ENCODE measurements at regions not wholly inside any gene's neighbourhood (a gene's known extent, or its start where the extent isn't known, plus 50 kb on each side); places are given as distances from the start of the nearest gene placed in this dataset.
"Not testable (repeated sequence)": the region's sequence is repeated elsewhere in the genome, so short reads cannot be mapped to it uniquely, and the experiment has no call there.

DNA sequence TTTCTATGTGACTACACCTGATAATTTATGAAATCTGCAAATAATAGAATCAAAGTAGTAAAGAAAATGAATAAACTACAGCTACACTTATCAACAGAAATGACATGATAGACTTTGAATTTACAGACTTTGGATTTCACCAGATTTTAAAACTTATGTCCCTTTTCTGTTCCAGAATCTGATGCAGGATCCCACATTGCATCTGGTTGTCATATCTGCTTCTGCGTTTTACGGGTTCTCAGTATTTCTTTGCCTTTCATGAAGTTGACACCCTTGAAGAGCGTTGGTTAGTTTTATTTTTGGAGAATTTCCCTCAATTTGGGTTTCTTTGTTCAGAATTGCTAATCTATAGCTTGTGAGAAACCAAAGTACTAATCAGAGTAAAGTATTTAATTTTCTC is 174.9 kb upstream of the ADCY2 start:
- Mint-ChIP-seq H3K4me1 (ENCODE audit: low read depth) (no peaks in the 10 kb centered on the region), H3K4me3 (no peak overlapping the region), H3K9me3 (no peaks in the 10 kb centered on the region), H3K27ac (no peak overlapping the region), H3K27me3 (ENCODE audit: low read depth) (no peaks in the 10 kb centered on the region), H3K36me3 (ENCODE audit: low read depth) (no peaks in the 10 kb centered on the region)

DNA sequence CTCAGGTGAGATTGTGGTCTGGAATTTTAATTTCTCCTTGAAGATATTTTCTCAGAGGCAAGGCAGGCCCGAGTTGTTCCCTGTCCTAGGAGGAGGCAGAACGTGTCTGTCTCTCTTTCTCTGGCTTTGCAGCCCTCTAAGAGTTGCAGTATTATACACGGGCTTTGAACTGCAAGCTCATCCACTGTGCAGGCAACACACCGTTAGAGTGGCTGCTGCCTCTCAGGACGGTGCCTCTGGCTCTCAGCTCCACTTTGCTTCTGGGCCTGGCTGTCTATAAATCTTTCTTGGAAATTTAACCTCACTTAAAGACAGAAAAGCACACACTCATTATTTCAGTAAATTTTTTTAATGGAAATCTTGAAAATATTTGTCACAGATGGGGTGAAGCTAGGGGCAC is 170.1 kb upstream of the ADCY2 start:
- no peaks in the 10 kb centered on the region for H3K27me3 Mint-ChIP-seq (ENCODE audit: low read depth)
- H3K36me3 Mint-ChIP-seq (ENCODE audit: low read depth), result no peaks in the 10 kb centered on the region
- peaks cover 12% of the 10 kb centered on the region for H3K9me3 Mint-ChIP-seq
- no peak overlapping the region for H3K27ac Mint-ChIP-seq
- no peak overlapping the region for H3K4me3 Mint-ChIP-seq
- H3K4me1 Mint-ChIP-seq (ENCODE audit: low read depth), result no peaks in the 10 kb centered on the region

DNA sequence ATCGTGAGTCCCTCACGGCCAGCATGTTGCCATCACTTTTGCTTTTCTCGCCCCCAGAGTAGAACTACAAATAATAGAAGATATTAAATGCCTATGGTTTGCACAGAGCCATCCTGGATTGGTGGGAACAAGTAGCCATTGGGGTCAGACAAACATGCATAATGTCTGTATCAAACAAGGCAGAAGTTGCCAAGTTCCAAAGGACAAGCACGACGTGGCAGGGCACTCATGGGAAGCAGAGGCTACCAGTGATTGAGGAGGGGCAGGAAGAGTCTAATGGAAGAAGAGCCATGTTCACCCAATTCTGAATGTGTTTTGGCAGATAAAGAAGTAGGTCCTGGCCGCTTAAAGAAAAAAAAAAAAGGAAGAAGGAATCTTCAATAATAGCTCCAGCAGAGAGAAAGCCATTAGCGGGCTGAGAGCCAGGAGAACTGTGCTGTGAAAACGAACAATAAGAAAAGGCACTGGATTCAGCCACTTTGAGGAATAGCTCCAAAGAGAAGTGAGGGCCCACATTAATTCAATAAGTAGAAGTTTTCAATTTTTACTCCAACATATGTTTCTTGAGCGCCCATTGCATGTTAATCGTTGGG is 153.7 kb upstream of the ADCY2 start:
- H3K27me3 Mint-ChIP-seq (ENCODE audit: low read depth), result no peaks in the 10 kb centered on the region
- H3K27ac Mint-ChIP-seq, result no peak overlapping the region
- H3K36me3 Mint-ChIP-seq (ENCODE audit: low read depth), result no peaks in the 10 kb centered on the region
- no peaks in the 10 kb centered on the region for H3K4me1 Mint-ChIP-seq (ENCODE audit: low read depth)
- peaks cover 8% of the 10 kb centered on the region for H3K9me3 Mint-ChIP-seq
- H3K4me3 Mint-ChIP-seq, result no peak overlapping the region

DNA sequence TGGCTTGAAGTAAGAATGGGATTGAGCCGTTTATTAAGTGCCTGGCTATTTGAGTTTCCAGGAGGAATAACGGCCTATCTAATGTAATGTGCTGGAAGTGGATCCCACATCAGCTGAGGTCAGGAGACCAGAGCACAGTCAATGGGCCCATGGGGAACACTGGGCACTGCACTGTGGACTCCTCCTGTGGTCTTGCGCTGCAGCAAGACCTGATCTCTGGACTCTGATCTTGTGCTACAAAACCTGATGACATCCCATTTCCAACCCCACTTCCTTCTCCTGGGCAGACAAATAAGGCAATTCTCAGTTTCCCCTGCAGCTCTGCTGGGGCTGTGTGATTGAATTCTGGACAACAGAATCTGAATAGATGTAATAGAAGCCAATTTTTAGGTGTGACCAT is 151.7 kb upstream of the ADCY2 start:
- peaks cover 6% of the 10 kb centered on the region for H3K9me3 Mint-ChIP-seq
- no peaks in the 10 kb centered on the region for H3K27me3 Mint-ChIP-seq (ENCODE audit: low read depth)
- H3K4me3 Mint-ChIP-seq, result no peak overlapping the region
- H3K4me1 Mint-ChIP-seq (ENCODE audit: low read depth), result no peaks in the 10 kb centered on the region
- no peaks in the 10 kb centered on the region for H3K36me3 Mint-ChIP-seq (ENCODE audit: low read depth)
- no peak overlapping the region for H3K27ac Mint-ChIP-seq

DNA sequence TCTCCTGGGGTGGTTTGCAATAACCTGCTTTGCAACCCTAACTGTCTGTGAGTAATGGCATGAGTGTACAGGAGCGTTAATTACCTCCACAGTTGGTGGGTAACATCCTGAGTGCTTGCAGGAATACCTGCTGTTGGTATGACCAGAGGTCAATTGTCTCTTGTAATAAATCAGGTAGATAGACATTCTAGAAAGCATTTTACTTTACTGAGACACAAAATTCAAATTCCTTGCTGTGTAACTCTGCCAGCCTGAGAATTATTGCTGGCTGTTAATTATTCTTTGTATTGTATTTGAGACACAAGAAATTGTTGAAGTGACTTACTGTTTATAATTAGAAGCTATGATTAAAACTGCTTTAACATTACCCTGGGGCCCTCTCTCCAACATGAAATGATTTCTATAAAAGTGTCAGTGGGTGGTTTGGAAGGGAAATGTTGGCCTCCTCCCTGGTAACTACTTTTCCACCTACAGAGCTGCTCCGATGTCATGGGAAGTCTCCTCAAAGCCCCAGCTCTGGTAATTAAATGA is 150.8 kb upstream of the ADCY2 start:
- Mint-ChIP-seq H3K27me3 (ENCODE audit: low read depth) (no peaks in the 10 kb centered on the region), H3K27ac (no peak overlapping the region), H3K9me3 (peaks cover 6% of the 10 kb centered on the region), H3K4me1 (ENCODE audit: low read depth) (no peaks in the 10 kb centered on the region), H3K36me3 (ENCODE audit: low read depth) (no peaks in the 10 kb centered on the region), H3K4me3 (no peak overlapping the region)

DNA sequence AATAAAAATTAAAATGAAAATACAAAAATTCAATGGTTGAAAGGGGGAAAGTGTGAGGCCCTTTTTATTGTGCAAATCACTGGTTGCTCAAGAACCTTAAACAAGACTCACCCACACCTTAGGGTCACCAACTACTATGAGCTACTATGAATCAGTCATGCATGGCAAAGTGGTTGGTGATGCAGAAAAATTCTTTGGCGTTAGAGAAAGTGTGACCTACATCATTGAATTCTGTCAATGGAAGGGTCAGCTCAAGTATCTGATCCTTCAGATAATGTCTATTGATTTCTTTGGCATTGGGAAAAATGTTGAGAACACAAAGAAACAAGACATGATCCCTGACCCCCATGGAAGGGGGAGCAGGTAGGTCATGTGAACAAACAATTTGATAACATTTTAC is 149.7 kb upstream of the ADCY2 start:
- Mint-ChIP-seq H3K4me1 (ENCODE audit: low read depth) (no peaks in the 10 kb centered on the region), H3K36me3 (ENCODE audit: low read depth) (no peaks in the 10 kb centered on the region), H3K27ac (no peak overlapping the region), H3K27me3 (ENCODE audit: low read depth) (no peaks in the 10 kb centered on the region), H3K9me3 (no peaks in the 10 kb centered on the region), H3K4me3 (no peak overlapping the region)

DNA sequence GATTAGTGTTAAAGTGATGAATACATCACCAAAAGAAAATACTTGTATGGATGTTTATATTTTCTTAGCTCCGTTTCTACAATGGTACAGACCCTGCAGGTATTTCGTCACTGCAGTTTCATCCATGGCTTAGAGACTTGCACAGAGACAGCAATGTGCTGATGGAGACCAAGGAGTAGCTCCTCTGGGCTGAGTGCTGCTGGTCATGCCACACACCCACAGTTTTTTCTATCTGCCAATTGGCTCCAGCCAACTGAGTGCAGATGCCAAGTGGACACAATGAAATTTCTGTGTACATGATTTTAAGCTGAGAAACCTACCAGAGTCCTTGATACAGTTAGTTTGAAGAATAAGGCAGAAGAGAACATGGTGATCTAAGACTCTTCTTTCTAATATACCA is 145.9 kb upstream of the ADCY2 start:
- H3K27me3 Mint-ChIP-seq (ENCODE audit: low read depth), result no peaks in the 10 kb centered on the region
- no peaks in the 10 kb centered on the region for H3K36me3 Mint-ChIP-seq (ENCODE audit: low read depth)
- H3K27ac Mint-ChIP-seq, result no peak overlapping the region
- no peaks in the 10 kb centered on the region for H3K9me3 Mint-ChIP-seq
- no peaks in the 10 kb centered on the region for H3K4me1 Mint-ChIP-seq (ENCODE audit: low read depth)
- H3K4me3 Mint-ChIP-seq, result no peak overlapping the region

DNA sequence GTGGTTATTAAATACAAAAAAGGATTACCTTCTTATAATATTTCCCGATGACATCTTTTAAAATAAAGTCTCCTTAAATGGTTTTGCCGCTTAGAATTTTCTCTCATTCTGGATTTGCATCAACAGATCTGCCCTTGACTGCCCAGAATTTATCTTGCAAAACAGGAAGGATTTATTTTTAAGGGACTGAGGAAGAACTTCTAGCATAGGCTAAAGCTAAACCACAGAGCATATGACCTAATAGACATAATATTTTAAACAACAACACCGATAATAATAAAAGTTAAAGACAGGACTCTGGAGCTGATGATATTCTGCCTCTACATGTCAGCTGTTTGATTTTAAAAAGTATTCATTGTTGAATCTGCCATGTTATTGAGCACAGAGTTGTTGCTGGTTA is 145.3 kb upstream of the ADCY2 start:
- no peak overlapping the region for H3K4me3 Mint-ChIP-seq
- H3K27me3 Mint-ChIP-seq (ENCODE audit: low read depth), result no peaks in the 10 kb centered on the region
- no peaks in the 10 kb centered on the region for H3K4me1 Mint-ChIP-seq (ENCODE audit: low read depth)
- H3K27ac Mint-ChIP-seq, result no peak overlapping the region
- H3K36me3 Mint-ChIP-seq (ENCODE audit: low read depth), result no peaks in the 10 kb centered on the region
- no peaks in the 10 kb centered on the region for H3K9me3 Mint-ChIP-seq

DNA sequence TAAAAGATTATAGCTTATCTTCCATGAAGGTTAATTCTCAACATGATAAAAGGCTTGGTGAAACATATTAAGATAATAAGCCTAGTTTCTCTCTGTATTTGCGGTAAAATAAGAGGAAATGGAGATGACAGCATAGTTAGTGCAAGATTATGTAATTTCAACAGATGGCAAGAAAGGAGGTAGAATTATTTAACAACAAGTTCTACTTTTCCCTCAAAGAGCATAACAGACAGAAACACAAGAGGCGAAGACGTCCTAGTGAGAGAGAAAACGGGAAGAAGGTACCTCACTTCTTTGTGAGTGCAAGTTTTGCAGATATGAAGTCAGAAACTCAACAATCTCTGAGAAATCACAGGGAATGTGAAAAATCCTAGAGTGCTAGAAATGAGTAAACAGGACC is 144.8 kb upstream of the ADCY2 start:
- Mint-ChIP-seq H3K27ac (no peak overlapping the region), H3K9me3 (no peaks in the 10 kb centered on the region), H3K4me1 (ENCODE audit: low read depth) (no peaks in the 10 kb centered on the region), H3K4me3 (no peak overlapping the region), H3K36me3 (ENCODE audit: low read depth) (no peaks in the 10 kb centered on the region), H3K27me3 (ENCODE audit: low read depth) (no peaks in the 10 kb centered on the region)

DNA sequence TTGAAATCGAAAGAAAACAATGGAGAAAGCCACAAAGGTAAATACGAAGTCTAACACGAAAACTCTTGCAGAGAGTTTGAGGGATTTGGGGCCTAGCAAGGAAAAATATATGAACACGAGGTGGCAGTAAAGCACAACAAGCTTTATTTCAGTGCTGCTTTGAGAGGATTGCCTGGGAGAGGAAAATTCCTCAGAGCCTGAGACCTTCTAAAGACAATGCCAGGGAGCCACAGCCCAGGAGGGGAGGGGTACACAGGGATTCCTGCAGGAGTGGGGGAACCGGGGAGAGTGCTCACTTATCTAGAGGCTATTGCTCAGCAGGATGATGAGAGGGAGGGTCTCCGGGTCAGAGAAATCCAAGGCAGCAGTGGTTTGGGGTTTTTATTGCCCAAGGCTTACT is 134.9 kb upstream of the ADCY2 start:
- Mint-ChIP-seq H3K4me1 (ENCODE audit: low read depth) (no peaks in the 10 kb centered on the region), H3K4me3 (no peak overlapping the region), H3K9me3 (no peaks in the 10 kb centered on the region), H3K27ac (no peak overlapping the region), H3K27me3 (ENCODE audit: low read depth) (no peaks in the 10 kb centered on the region), H3K36me3 (ENCODE audit: low read depth) (no peaks in the 10 kb centered on the region)

DNA sequence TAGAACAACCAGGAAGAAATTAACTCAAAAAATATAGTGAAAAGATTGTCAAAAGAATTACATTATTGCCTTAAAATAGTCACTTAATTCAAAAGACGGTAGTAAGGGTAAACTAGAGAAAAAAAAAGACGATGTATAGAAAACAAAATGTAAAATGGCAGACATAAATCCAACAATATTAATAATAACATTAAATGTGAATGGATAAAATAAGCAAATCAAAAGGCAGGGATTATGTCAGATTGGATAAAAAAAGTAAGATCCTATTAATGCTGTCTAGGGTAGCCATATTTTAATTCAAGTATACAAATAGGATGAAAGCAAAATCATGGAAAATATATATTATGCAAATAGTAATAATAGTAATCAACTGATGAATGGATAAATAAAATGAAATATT is 134.0 kb upstream of the ADCY2 start:
- Mint-ChIP-seq H3K36me3 (ENCODE audit: low read depth) (no peaks in the 10 kb centered on the region), H3K27ac (no peak overlapping the region), H3K9me3 (no peaks in the 10 kb centered on the region), H3K4me3 (no peak overlapping the region), H3K4me1 (ENCODE audit: low read depth) (no peaks in the 10 kb centered on the region), H3K27me3 (ENCODE audit: low read depth) (no peaks in the 10 kb centered on the region)

DNA sequence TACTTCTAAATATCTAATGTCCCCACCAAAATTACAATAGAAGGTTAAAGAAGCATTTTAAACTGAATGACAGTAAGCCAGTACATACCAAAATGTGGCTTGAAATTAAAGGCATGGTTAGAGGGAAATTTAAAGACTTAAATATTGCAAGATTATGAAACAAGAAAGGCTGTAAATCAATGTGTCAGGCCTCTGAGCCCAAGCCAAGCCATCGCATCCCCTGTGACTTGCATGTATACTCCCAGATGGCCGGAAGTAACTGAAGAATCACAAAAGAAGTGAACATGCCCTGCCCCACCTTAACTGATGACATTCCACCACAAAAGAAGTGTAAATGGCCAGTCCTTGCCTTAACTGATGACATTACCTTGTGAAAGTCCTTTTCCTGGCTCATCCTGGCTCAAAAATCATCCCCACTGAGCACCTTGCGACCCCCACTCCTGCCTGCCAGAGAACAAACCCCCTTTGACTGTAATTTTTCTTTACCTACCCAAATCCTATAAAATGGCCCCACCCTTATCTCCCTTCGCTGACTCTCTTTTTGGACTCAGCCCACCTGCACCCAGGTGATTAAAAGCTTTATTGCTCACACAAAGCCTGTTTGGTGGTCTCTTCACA is 132.4 kb upstream of the ADCY2 start:
- H3K27me3 Mint-ChIP-seq (ENCODE audit: low read depth); H3K4me3 Mint-ChIP-seq; H3K4me1 Mint-ChIP-seq (ENCODE audit: low read depth); H3K27ac Mint-ChIP-seq; H3K36me3 Mint-ChIP-seq (ENCODE audit: low read depth); H3K9me3 Mint-ChIP-seq: not testable (repeated sequence)

DNA sequence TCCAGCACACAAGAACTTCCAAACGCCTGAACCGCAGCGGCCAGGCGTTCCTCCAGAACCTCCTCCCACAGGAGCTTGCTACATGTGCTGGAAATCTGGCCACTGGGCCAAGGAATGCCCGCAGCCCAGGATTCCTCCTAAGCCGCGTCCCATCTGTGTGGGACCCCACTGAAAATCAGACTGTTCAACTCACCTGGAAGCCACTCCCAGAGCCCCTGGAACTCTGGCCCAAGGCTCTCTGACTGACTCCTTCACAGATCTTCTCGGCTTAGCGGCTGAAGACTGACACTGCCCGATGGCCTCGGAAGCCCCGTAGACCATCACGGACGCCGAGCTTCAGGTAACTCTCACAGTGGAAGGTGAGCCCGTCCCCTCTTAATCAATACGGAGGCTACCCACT is 130.2 kb upstream of the ADCY2 start:
- not testable (repeated sequence) for H3K27ac Mint-ChIP-seq; H3K4me3 Mint-ChIP-seq; H3K4me1 Mint-ChIP-seq (ENCODE audit: low read depth); H3K27me3 Mint-ChIP-seq (ENCODE audit: low read depth); H3K36me3 Mint-ChIP-seq (ENCODE audit: low read depth); H3K9me3 Mint-ChIP-seq

DNA sequence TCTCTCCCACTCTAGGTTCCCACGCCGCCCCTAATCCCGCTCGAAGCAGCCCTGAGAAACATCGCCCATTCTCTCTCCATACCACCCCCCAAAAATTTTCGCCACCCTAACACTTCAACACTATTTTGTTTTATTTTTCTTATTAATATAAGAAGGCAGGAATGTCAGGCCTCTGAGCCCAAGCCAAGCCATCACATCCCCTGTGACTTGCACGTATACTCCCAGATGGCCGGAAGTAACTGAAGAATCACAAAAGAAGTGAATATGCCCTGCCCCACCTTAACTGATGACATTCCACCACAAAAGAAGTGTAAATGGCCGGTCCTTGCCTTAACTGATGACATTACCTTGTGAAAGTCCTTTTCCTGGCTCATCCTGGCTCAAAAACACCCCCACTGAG is 127.2 kb upstream of the ADCY2 start:
- H3K36me3 Mint-ChIP-seq (ENCODE audit: low read depth); H3K4me1 Mint-ChIP-seq (ENCODE audit: low read depth); H3K4me3 Mint-ChIP-seq; H3K9me3 Mint-ChIP-seq; H3K27ac Mint-ChIP-seq; H3K27me3 Mint-ChIP-seq (ENCODE audit: low read depth): not testable (repeated sequence)

DNA sequence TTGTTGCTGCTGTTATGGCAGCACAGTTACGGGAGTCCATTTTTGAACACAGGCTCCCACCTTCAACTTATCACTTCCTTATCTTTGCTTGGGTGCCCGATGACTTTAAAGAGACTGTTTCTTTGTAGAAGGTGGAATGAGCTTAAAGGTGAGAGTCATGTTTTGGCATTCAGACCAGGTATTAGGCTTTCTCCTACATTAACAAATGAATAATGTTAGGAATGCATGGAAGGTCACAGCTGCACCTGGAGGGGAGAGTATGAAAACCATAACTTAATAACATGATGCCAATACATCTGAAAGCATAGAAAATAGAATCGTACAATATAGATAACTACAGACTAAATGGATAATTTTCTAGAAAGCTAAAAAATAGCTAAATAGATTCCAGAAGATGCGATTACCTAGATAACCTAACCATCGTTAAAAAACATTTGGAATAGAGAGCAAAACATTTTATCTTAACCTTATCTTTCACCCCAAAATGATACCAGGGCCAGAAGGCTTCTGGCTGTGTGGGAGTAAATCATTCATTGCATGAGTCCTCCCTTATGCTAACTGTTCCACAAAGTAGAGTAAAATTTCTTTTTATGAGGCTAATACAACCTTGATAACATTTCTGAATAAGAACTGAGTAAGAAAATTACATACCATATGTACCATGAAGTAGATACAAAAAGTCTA is 126.2 kb upstream of the ADCY2 start:
- H3K36me3 Mint-ChIP-seq (ENCODE audit: low read depth), result no peaks in the 10 kb centered on the region
- H3K9me3 Mint-ChIP-seq, result no peaks in the 10 kb centered on the region
- H3K27me3 Mint-ChIP-seq (ENCODE audit: low read depth), result no peaks in the 10 kb centered on the region
- no peak overlapping the region for H3K4me3 Mint-ChIP-seq
- H3K27ac Mint-ChIP-seq, result no peak overlapping the region
- no peaks in the 10 kb centered on the region for H3K4me1 Mint-ChIP-seq (ENCODE audit: low read depth)

All from T-helper 1 cell treated with Interleukin-12 subunit alpha and Interleukin-12 subunit beta and Interleukin-4 antibody, amounts not matched to agents 30 μg/mL and 1 μg/mL, for 36 hours (primary cell).